Nephron progenitor cell (in vitro differentiated cells): ENCODE measurements at regions not wholly inside any gene's neighbourhood (a gene's known extent, or its start where the extent isn't known, plus 50 kb on each side); places are given as distances from the start of the nearest gene placed in this dataset.

Source experiments
- DNase-seq: peaks from one replicate; pipeline ENCODE4 v3.0.0; 2021
- H3K27ac Mint-ChIP-seq: 2 replicates; pipeline ENCODE4 v1.8.0; 2021; ENCODE audit warnings: mild to moderate bottlenecking, moderate library complexity, mixed read lengths
- H3K27me3 Mint-ChIP-seq: 2 replicates; pipeline ENCODE4 v1.8.0; 2021; ENCODE audit warnings: mild to moderate bottlenecking, low read depth, mixed read lengths; ENCODE audit not compliant: poor library complexity
- H3K36me3 Mint-ChIP-seq: 2 replicates; pipeline ENCODE4 v1.8.0; 2021; ENCODE audit warnings: low read depth, mixed read lengths
- H3K4me1 Mint-ChIP-seq: 2 replicates; pipeline ENCODE4 v1.8.0; 2021; ENCODE audit warnings: mixed read lengths
- H3K4me3 Mint-ChIP-seq: 2 replicates; pipeline ENCODE4 v1.8.0; 2021; ENCODE audit warnings: mild to moderate bottlenecking, moderate library complexity, mixed read lengths
- H3K9me3 Mint-ChIP-seq: 2 replicates; pipeline ENCODE4 v1.8.0; 2021; ENCODE audit warnings: mild to moderate bottlenecking, moderate library complexity, mixed read lengths
- CTCF ChIP-seq: fragments of 200-600 bp; sonication (generic); IDR thresholded peaks from 2 replicates; pipeline ENCODE4 v1.5.0; 2021; ENCODE audit warnings: antibody characterized with exemption

DNA sequence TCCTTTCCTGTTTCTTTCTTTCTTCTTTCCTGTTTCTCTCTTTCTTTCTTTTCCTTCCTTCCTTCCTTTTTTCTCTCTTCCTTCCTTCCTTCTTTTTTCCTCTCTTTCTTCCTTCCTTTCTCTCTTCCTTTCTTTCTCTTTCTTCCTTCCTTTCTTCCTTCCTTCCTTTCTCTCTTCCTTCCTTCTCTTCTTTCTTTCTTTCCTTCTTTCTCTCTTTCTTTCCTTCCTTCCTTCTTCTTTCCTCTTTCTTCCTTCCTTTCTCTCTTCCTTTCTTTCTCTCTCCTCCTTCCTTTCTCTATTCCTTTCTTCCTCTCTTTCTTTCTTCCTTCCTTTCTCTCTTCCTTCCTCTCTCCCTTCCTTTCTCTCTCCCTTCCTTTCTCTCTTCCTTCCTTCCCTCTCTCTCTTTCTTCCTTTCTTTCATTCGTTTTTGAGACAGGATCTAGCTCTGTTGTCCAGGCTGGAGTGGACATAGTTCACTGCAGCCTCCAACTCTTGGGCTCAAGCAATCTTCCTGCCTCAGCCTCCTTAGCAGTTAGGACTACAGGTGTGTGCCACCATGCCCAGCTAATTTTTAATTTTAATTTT is 170.8 kb upstream of the GMDS start:
- no peaks in the 10 kb centered on the region for H3K4me1 Mint-ChIP-seq
- H3K27ac Mint-ChIP-seq, result peak overlapping the region; percentile 77
- H3K9me3 Mint-ChIP-seq, result peaks cover 6% of the 10 kb centered on the region
- H3K27me3 Mint-ChIP-seq, result no peaks in the 10 kb centered on the region
- DNase-seq, result no peak
- H3K36me3 Mint-ChIP-seq, result no peaks in the 10 kb centered on the region
- no peak overlapping the region for H3K4me3 Mint-ChIP-seq
- TF ChIP-seq CTCF, result no peak

DNA sequence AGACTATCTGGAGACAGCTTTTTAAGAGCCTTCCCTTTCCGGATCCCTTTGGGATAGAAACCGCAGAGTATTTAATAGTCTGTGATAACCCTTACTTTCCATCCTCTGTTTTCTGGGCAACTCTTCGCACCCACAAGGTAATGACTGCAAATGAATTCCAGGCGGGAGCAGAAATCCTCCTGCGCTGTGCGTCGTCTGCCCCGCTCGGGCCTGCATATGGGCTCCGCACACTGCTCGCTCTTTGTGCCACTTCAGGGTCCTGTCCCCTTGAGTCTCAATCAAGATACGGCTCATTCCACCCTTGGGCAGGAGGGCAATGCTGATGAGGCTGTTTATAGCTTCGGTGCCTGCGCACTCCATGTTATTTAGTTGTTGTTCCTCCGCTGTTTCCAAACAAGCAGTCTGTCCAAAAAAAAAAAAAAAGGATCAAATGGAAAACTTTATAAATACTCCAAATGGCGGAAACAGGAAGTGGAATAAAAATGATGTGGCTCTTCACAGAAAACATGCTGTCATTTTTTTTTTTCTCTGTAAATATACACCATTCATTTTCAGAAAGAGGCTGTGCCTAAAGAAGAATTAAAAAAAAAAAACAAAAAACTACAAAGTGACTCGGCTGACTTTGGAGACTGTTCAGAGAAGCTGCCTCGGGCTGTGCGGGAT is 169.6 kb upstream of the GMDS start:
- H3K27me3 Mint-ChIP-seq, result no peaks in the 10 kb centered on the region
- no peak overlapping the region for H3K27ac Mint-ChIP-seq
- H3K9me3 Mint-ChIP-seq, result peaks cover 6% of the 10 kb centered on the region
- H3K36me3 Mint-ChIP-seq, result no peaks in the 10 kb centered on the region
- TF ChIP-seq CTCF, result no peak
- no peak for DNase-seq
- H3K4me1 Mint-ChIP-seq, result no peaks in the 10 kb centered on the region
- H3K4me3 Mint-ChIP-seq, result no peak overlapping the region

GRCh38 chr6:2412731-2413130 is 167.3 kb upstream of the GMDS start:
- Mint-ChIP-seq H3K36me3 (no peaks in the 10 kb centered on the region), H3K4me1 (peaks cover 6% of the 10 kb centered on the region), H3K4me3 (no peak overlapping the region), H3K27ac (no peak overlapping the region), H3K9me3 (peaks cover 10% of the 10 kb centered on the region), H3K27me3 (no peaks in the 10 kb centered on the region)
- no peak for TF ChIP-seq CTCF
- no peak for DNase-seq

DNA sequence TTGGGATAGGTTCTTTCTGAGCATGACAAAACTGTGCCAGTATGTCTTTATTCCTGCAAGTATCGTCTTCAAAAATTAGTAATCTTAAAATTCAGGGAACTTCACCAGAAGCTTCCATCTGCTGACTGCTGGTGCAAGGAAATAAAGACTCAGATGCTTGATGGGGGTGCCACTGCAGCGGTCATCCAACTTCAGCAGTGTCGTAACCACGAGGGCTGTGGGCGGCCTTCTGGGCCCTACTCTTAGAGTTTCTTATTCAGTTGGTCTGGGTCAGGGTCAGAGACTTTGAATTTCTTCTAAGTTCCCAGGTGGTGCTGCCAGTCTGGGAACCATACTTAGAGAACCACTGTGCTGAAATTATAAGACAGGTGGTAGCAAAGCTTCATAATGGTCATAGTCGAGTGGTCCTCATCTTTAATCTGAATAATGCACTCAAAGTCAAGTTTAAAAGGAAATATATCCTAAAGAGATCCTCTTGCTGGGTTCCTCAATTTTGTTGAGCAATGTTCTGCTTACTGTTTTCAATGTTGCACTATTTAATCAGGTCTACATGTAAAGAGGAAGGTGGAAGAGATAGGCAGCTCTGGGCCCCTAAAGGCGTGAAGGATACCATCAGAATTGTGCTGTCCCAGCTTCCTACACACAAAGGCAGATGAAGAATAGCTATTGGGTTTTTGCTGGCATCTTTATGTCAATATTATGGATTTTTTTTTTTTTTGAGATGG is 165.4 kb upstream of the GMDS start:
- no peak for TF ChIP-seq CTCF
- Mint-ChIP-seq H3K27me3 (no peaks in the 10 kb centered on the region), H3K36me3 (peaks cover 5% of the 10 kb centered on the region), H3K4me3 (no peak overlapping the region), H3K27ac (no peak overlapping the region), H3K4me1 (peaks cover 6% of the 10 kb centered on the region), H3K9me3 (peaks cover 4% of the 10 kb centered on the region)
- no peak for DNase-seq

- Mint-ChIP-seq H3K4me3 (no peak overlapping the region), H3K4me1 (peaks cover 11% of the 10 kb centered on the region), H3K36me3 (peaks cover 11% of the 10 kb centered on the region), H3K27ac (no peak overlapping the region), H3K27me3 (no peaks in the 10 kb centered on the region), H3K9me3 (peaks cover 4% of the 10 kb centered on the region)
- no peak for TF ChIP-seq CTCF
- no peak for DNase-seq
Measured at GRCh38 chr6:2407525-2407924, 162.1 kb upstream of the GMDS start.
